GM12878 (cell line): ENCODE measurements at regions not wholly inside any gene's neighbourhood (a gene's known extent, or its start where the extent isn't known, plus 50 kb on each side); places are given as distances from the start of the nearest gene placed in this dataset.
"Not testable (repeated sequence)": the region's sequence is repeated elsewhere in the genome, so short reads cannot be mapped to it uniquely, and the experiment has no call there.

Source experiments
- CBFB ChIP-seq: IDR thresholded peaks from 2 replicates; pipeline ENCODE4 v1.6.1; 2016; ENCODE audit warnings: antibody characterized with exemption, low read depth
- CBX5 ChIP-seq: sonication (generic); IDR thresholded peaks from 2 replicates; pipeline ENCODE4 v1.6.1; 2016; ENCODE audit warnings: low read depth, moderate library complexity, mild to moderate bottlenecking, inconsistent platforms
- CEBPB ChIP-seq, 2 experiments: fragments of 150-350 bp in 1 of 2; IDR thresholded peaks; 2 replicates each; pipeline ENCODE4 v1.6.1; 2012 to 2014; ENCODE audit warnings: low read depth in 2 of 2, low read length in 2 of 2, borderline replicate concordance in 1 of 2, inconsistent platforms in 1 of 2
- CTCF ChIP-seq, 3 experiments: IDR thresholded peaks in 2 of 3; conservative IDR thresholded peaks in 1 of 3; 2 replicates each; pipeline ENCODE4 v1.5.1; 2011; ENCODE audit warnings: low read depth in 3 of 3, low read length in 3 of 3, mild to moderate bottlenecking in 3 of 3, control low read depth in 2 of 3, moderate library complexity in 2 of 3, inconsistent platforms in 1 of 3, mixed read lengths in 1 of 3; ENCODE audit not compliant: control insufficient read depth in 2 of 3, insufficient read depth in 1 of 3; ENCODE audit errors: extremely low read depth in 1 of 3
- HCFC1 ChIP-seq: fragments of 150-350 bp; IDR thresholded peaks from 2 replicates; pipeline ENCODE4 v1.6.1; 2014; ENCODE audit warnings: low read length
- MYB ChIP-seq: fragments of 150-350 bp; IDR thresholded peaks from 2 replicates; pipeline ENCODE4 v1.6.1; 2014; ENCODE audit warnings: mild to moderate bottlenecking, low read depth, low read length, borderline replicate concordance
- RAD21 ChIP-seq: IDR thresholded peaks from 2 replicates; pipeline ENCODE4 v1.6.1; 2011; ENCODE audit warnings: mild to moderate bottlenecking, low read depth, low read length, moderate library complexity; ENCODE audit not compliant: insufficient read depth
- RELB ChIP-seq: fragments of 450-650 bp; IDR thresholded peaks from 2 replicates; pipeline ENCODE4 v1.6.1; 2017; ENCODE audit warnings: low read depth, mild to moderate bottlenecking, moderate library complexity
- SIN3A ChIP-seq: IDR thresholded peaks from 2 replicates; pipeline ENCODE4 v1.6.1; 2012; ENCODE audit warnings: low read depth, low read length, improper control_type of control experiment
- STAT3 ChIP-seq: IDR thresholded peaks from 2 replicates; pipeline ENCODE4 v1.6.1; 2011; ENCODE audit warnings: low read depth, low read length, improper control_type of control experiment
- YY1 ChIP-seq: IDR thresholded peaks from 2 replicates; pipeline ENCODE4 v1.6.1; 2011; ENCODE audit warnings: low read depth, mild to moderate bottlenecking, low read length
- TF ChIP-seq, protein P1 (sequence below): IDR thresholded peaks from 2 replicates; pipeline ENCODE4 v1.6.1; 2012; ENCODE audit warnings: mild to moderate bottlenecking, low read depth, low read length
- TF ChIP-seq, protein P2 (sequence below): IDR thresholded peaks from 2 replicates; pipeline ENCODE4 v1.6.1; 2011; ENCODE audit warnings: mild to moderate bottlenecking, low read depth, low read length, moderate library complexity; ENCODE audit not compliant: insufficient replicate concordance

DNA sequence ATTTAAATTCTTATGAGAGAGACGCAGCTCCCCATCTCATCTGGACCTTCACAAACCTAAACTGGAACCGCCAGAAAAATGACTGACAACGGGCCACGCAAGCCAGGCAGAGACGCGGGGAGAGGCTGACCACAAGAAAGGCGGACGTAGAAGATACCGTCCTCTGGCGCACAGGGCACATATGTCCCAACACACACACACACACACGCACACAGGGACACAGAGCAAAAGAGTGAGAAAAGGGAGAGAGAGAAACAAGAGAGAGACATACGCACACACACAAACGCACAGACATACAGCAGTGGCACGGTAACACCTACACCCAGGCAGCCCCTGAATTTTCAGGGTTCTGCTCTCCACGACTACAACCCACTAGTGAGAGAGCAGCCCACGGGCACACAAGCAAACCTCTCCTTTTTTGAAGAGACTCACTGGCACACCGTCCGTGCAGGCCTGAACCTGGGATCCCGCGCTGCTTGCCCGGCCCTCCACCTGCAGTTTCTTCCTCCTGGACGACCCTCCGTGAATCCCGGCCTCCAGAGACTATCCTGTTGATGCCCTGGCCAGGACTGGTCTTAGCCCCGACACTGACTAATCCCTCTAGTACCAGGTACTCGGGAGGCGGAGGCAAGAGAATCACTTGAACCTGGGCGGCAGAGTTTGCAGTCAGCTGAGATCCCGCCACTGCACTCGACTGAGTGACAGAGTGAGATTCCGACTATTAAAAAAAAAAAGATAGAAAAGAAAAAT is 156.5 kb upstream of the ZNF337 start:
- TF ChIP-seq CTCF (IDR thresholded peaks at IDR 0.05 in 2 of 3, conservative IDR thresholded peaks at IDR 0.05 in 1 of 3; ENCODE audit: control insufficient read depth in 2 of 3, extremely low read depth in 1 of 3, insufficient read depth in 1 of 3, low read depth in 3 of 3, low read length in 3 of 3); YY1; RELB; SIN3A; CBX5; HCFC1; RAD21; CBFB; CEBPB (IDR thresholded peaks at IDR 0.05; ENCODE audit: borderline replicate concordance in 1 of 2, low read depth in 2 of 2, low read length in 2 of 2); STAT3; MYB: not testable (repeated sequence)
- TF ChIP-seq, protein P1, sequence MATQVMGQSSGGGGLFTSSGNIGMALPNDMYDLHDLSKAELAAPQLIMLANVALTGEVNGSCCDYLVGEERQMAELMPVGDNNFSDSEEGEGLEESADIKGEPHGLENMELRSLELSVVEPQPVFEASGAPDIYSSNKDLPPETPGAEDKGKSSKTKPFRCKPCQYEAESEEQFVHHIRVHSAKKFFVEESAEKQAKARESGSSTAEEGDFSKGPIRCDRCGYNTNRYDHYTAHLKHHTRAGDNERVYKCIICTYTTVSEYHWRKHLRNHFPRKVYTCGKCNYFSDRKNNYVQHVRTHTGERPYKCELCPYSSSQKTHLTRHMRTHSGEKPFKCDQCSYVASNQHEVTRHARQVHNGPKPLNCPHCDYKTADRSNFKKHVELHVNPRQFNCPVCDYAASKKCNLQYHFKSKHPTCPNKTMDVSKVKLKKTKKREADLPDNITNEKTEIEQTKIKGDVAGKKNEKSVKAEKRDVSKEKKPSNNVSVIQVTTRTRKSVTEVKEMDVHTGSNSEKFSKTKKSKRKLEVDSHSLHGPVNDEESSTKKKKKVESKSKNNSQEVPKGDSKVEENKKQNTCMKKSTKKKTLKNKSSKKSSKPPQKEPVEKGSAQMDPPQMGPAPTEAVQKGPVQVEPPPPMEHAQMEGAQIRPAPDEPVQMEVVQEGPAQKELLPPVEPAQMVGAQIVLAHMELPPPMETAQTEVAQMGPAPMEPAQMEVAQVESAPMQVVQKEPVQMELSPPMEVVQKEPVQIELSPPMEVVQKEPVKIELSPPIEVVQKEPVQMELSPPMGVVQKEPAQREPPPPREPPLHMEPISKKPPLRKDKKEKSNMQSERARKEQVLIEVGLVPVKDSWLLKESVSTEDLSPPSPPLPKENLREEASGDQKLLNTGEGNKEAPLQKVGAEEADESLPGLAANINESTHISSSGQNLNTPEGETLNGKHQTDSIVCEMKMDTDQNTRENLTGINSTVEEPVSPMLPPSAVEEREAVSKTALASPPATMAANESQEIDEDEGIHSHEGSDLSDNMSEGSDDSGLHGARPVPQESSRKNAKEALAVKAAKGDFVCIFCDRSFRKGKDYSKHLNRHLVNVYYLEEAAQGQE: not testable (repeated sequence)
- TF ChIP-seq, protein P2, sequence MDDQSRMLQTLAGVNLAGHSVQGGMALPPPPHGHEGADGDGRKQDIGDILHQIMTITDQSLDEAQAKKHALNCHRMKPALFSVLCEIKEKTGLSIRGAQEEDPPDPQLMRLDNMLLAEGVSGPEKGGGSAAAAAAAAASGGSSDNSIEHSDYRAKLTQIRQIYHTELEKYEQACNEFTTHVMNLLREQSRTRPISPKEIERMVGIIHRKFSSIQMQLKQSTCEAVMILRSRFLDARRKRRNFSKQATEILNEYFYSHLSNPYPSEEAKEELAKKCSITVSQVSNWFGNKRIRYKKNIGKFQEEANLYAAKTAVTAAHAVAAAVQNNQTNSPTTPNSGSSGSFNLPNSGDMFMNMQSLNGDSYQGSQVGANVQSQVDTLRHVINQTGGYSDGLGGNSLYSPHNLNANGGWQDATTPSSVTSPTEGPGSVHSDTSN: not testable (repeated sequence)
